ENCODE measurements at regions not wholly inside any gene's neighbourhood (a gene's known extent, or its start where the extent isn't known, plus 50 kb on each side); places are given as distances from the start of the nearest gene placed in this dataset.

- Histone ChIP-seq H3K27me3 (replicated peaks in 1 of 7) (no peaks in the 10 kb centered on the region), H3K4me1 (no peaks in the 10 kb centered on the region), H3K36me3 (no peaks in the 10 kb centered on the region), H3K4me3 (no peak overlapping the region), H3K9me3 (no peaks in the 10 kb centered on the region), H3K27ac (no peak overlapping the region)
- DNase-seq, result no peak
- TF ChIP-seq POLR2AphosphoS5 (IDR thresholded peaks at IDR 0.05) (no peak), POLR2A (IDR thresholded peaks at IDR 0.05) (no peak), CTCF (IDR thresholded peaks at IDR 0.05 in 8 of 11, conservative IDR thresholded peaks at IDR 0.05 in 3 of 11) (no peak)
- WGBS, 5 donors, result 93 to 97% (median 96%) methylated on average over 4 of the region's 4 CpGs
- intact Hi-C loops (cut with DNase I; ENCODE audit: low total_unique reads), result no loop called here
Measured at GRCh38 chr15:62966294-62967078, 76.1 kb upstream of the TPM1 start.

GRCh38 chr15:62968699-62969098, 73.8 kb upstream of the TPM1 start:
- DNase-seq, result no peak
- Histone ChIP-seq H3K4me3 (no peak overlapping the region), H3K27ac (no peak overlapping the region), H3K9me3 (no peaks in the 10 kb centered on the region), H3K27me3 (replicated peaks in 1 of 7) (no peaks in the 10 kb centered on the region), H3K4me1 (no peaks in the 10 kb centered on the region), H3K36me3 (no peaks in the 10 kb centered on the region)
- WGBS, 5 donors, result 64 to 83% (median 70%) methylated on average over 7 of the region's 7 CpGs
- TF ChIP-seq POLR2A (IDR thresholded peaks at IDR 0.05) (no peak), POLR2AphosphoS5 (IDR thresholded peaks at IDR 0.05) (no peak), CTCF (IDR thresholded peaks at IDR 0.05 in 8 of 11, conservative IDR thresholded peaks at IDR 0.05 in 3 of 11) (no peak)
- intact Hi-C loops (cut with DNase I; ENCODE audit: low total_unique reads), result no loop called here

GRCh38 chr15:62969442-62970089, 73.0 kb upstream of the TPM1 start:
- no peaks in the 10 kb centered on the region for H3K4me1 ChIP-seq
- no peaks in the 10 kb centered on the region for H3K9me3 ChIP-seq
- H3K27ac ChIP-seq, result no peak overlapping the region
- no peaks in the 10 kb centered on the region for H3K27me3 ChIP-seq (replicated peaks in 1 of 7)
- H3K36me3 ChIP-seq, result no peaks in the 10 kb centered on the region
- 84 to 97% (median 92%) methylated on average over 1 of the region's 1 CpG for WGBS, 5 donors
- no peak for DNase-seq
- TF ChIP-seq POLR2AphosphoS5 (IDR thresholded peaks at IDR 0.05) (no peak), CTCF (IDR thresholded peaks at IDR 0.05 in 8 of 11, conservative IDR thresholded peaks at IDR 0.05 in 3 of 11) (no peak), POLR2A (IDR thresholded peaks at IDR 0.05) (no peak)
- no peak overlapping the region for H3K4me3 ChIP-seq
- intact Hi-C loops (cut with DNase I; ENCODE audit: low total_unique reads), result no loop called here

GRCh38 chr15:62972814-62973213, 69.7 kb upstream of the TPM1 start:
- Histone ChIP-seq H3K27ac (no peak overlapping the region), H3K4me3 (no peak overlapping the region), H3K4me1 (no peaks in the 10 kb centered on the region), H3K36me3 (no peaks in the 10 kb centered on the region), H3K9me3 (no peaks in the 10 kb centered on the region), H3K27me3 (replicated peaks in 1 of 7) (peaks cover 0 to 8% (median 0%) of the 10 kb centered on the region in 7 donors)
- no peak for DNase-seq
- TF ChIP-seq POLR2AphosphoS5 (IDR thresholded peaks at IDR 0.05), result no peak
- no peak for TF ChIP-seq CTCF (IDR thresholded peaks at IDR 0.05 in 8 of 11, conservative IDR thresholded peaks at IDR 0.05 in 3 of 11)
- TF ChIP-seq POLR2A (IDR thresholded peaks at IDR 0.05), result no peak
- intact Hi-C loops (cut with DNase I; ENCODE audit: low total_unique reads), result no loop called here
- 72 to 84% (median 80%) methylated on average over 5 of the region's 5 CpGs for WGBS, 5 donors
